Motor neuron (in vitro differentiated cells): ENCODE measurements at regions not wholly inside any gene's neighbourhood (a gene's known extent, or its start where the extent isn't known, plus 50 kb on each side); places are given as distances from the start of the nearest gene placed in this dataset.
"Not testable (repeated sequence)": the region's sequence is repeated elsewhere in the genome, so short reads cannot be mapped to it uniquely, and the experiment has no call there.

Experiments
- ATAC-seq, 8 experiments: fragments of 200-7000 bp; cut with Tn5 transposase; replicated peaks in 6 of 8; 2 replicates each; pipeline ENCODE4 v1.8.0; 2021; ENCODE audit warnings: mild to moderate bottlenecking in 8 of 8, moderate library complexity in 8 of 8
- H3K27ac ChIP-seq, 2 donors: fragments of 250-450 bp; sonication (Bioruptor Pico); 2 replicates each; pipeline ENCODE4 v1.9.0; 2021; ENCODE audit warnings: antibody characterized with exemption in 2 of 2, mild to moderate bottlenecking in 2 of 2, moderate library complexity in 1 of 2
- H3K4me1 ChIP-seq, 2 donors: fragments of 250-450 bp; sonication (Bioruptor Pico); replicated peaks in 1 of 2; 2 replicates each; pipeline ENCODE4 v1.6.1; 2021; ENCODE audit warnings: antibody characterized with exemption in 2 of 2, mild to moderate bottlenecking in 2 of 2, moderate library complexity in 1 of 2
- H3K4me3 ChIP-seq, 5 donors: fragments of 250-450 bp; sonication (Bioruptor Pico); 2 replicates each; pipeline ENCODE4 v1.9.0; 2021; ENCODE audit warnings: antibody characterized with exemption in 5 of 5, mild to moderate bottlenecking in 5 of 5, moderate library complexity in 4 of 5
- WGBS, 10 experiments: fragments of 450-650 bp; shearing (Covaris generic); methylation state at CpG; one replicate each; pipeline ENCODE4 v1.0.0; 2022; 5-methylcytosine and 5-hydroxymethylcytosine counted together
- in situ Hi-C, 9 experiments: fragments of 400-800 bp; cut with MboI; loops; one replicate each; pipeline ENCODE4 v1.15.0; 2021; ENCODE audit warnings: low sequenced_read_pairs in 9 of 9, low pct_unique_long_range_greater_than_20kb in 2 of 9; ENCODE audit not compliant: unreplicated experiment in 9 of 9

DNA sequence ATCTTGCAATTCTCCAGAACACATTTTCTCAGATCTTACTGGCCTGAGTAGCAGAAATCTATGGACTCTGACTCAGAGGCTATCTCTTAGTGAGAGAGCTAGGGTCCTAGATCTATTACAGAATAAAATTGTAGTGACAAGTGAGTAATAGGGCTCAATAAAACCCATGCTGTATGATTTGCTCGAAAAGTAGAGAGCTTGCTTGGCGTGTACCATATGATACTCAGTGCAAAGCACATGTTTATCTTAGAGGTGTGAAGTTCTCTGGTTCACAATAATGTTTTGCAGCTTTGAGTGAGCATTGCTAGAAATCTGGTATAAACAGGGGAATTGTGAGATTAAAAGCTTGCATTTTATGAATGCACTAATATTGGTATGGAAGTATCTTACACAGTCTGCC lies 87.8 kb upstream of the PRSS16 start:
- 60 to 100% (median 100%) methylated on average over 1 to 2 of the region's 2 CpGs; no CpG with 5 or more reads in 4 of the 10 experiments for WGBS, 10 experiments
- in situ Hi-C loops: loop anchor here in 5 of 9 experiments (10.0 to 25.0 kb wide), 4 partner anchors 328 to 735 kb away; a partner anchor contains a TSS
- no peak overlapping the region for H3K4me3 ChIP-seq
- no peak overlapping the region for H3K27ac ChIP-seq
- ATAC-seq: no peak
- peaks cover 5% of the 10 kb centered on the region in 2 donors for H3K4me1 ChIP-seq

DNA sequence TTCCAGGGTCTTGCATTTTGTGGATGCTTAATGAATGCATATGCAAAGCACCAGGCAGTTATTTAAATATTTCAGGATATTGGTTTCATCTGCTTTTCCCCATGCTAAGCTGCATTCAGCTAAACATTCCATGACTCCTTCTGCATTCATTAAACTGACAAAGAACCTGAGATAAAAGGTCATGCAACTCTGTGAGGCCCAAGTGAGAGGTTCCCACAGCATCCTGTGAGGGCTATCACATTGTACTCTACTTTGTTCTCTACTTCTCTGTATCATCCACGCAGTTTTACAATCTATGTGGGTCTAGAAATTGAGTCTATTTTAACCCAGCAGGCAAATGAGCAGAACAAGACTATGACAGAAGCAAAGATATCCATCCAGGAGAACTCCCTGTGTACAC lies 86.4 kb upstream of the PRSS16 start:
- no peak overlapping the region for H3K27ac ChIP-seq
- in situ Hi-C loops: loop anchor here in 4 of 9 experiments (25.0 kb wide), 3 partner anchors 326 to 726 kb away; a partner anchor contains a TSS

DNA sequence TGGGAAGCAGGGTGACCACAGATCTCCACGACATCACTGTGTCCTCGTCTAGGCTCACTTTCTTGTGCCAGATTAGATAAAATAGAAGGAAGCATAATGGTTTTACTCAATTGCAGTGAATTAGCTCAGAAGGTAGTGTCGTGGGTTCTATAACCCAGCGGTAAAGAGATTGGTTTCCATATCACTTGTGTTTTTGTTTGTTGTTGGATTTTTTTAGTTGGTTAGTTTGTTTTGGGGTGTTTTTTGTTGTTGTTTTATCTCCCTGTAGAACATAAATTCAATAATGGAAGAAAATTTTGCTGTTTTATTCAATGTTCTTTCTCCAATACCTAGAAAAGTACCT lies 85.9 kb upstream of the PRSS16 start:
- 0 to 100% (median 60%) methylated on average over 1 to 4 of the region's 4 CpGs; no CpG with 5 or more reads in 1 of the 10 experiments for whole genome bisulfite sequencing, 10 experiments
- Histone ChIP-seq H3K4me3 (no peak overlapping the region), H3K27ac (no peak overlapping the region), H3K4me1 (peaks cover 5% of the 10 kb centered on the region in 2 donors)
- ATAC-seq: no peak
- in situ Hi-C loops: loop anchor here in 4 of 9 experiments (25.0 kb wide), 3 partner anchors 326 to 726 kb away; a partner anchor contains a TSS

More for the DNA sequence above, 86.4 kb upstream of the PRSS16 start:
- peaks cover 5% of the 10 kb centered on the region in 2 donors for H3K4me1 ChIP-seq
- peak in 1 of 8 experiments; percentile 23 for ATAC-seq
- 0 to 33% (median 0%) methylated on average over 1 of the region's 1 CpG; no CpG with 5 or more reads in 4 of the 10 experiments for WGBS, 10 experiments
- no peak overlapping the region for H3K4me3 ChIP-seq

DNA sequence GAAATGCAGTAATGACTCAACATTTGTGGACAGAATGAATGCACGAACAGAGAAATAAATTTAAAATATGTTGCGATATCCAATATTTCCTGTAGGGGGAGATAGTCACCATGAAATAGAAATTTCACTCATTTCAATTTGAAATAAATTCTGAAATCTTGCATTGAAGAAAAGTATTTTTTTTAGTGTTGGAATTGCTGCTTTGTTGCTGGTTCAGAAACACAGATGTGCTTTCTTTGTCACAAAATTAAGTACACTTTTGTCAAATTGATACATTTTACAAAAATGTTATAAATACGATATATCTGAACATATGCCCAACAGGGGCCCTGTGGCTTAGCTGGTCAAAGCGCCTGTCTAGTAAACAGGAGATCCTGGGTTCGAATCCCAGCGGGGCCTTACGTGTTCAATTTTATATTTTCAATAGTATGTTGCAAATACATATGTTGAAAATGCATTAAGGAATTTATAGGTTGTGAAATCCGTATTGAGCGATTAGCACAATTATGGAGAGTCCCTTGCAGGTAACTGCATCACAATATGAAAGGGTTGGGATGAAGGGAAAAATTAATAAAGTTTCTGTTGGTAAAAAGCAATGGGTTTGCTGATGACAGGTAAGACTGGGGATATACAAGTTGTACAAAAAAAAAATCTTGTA lies 85.4 kb upstream of the PRSS16 start:
- Histone ChIP-seq H3K27ac (no peak overlapping the region), H3K4me1 (peaks cover 5% of the 10 kb centered on the region in 2 donors), H3K4me3 (peak overlapping the region in 1 of 5 donors; percentile 8)
- ATAC-seq: peak; percentile 42 to 76 (median 60)
- in situ Hi-C loops: loop anchor here in 4 of 9 experiments (25.0 kb wide), 3 partner anchors 325 to 725 kb away; a partner anchor contains a TSS
- WGBS, 10 experiments: 3 to 40% (median 33%) methylated on average over 4 to 9 of the region's 9 CpGs

DNA sequence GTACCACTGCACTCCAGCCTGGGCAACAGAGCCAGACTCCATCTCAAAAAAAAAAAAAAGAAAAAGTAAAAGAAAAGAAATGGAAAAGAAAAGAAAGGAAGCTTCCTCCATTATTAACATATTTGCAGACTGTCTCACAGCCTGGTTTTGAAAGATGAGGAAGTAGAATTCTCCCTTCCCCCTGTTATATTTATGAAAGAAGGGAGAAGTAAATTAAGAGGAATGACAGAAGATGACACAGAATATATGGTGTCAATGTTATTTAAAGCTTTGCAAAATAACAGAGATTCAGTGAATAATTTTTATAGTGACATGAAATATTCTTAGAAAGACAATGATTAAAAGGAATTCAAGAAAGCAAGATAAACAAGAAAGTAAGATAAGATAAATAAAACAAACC lies 83.7 kb upstream of the PRSS16 start:
- ATAC-seq: no peak
- Histone ChIP-seq H3K27ac (no peak overlapping the region), H3K4me3 (no peak overlapping the region), H3K4me1 (peaks cover 5% of the 10 kb centered on the region in 2 donors)
- in situ Hi-C loops: loop anchor here in 4 of 9 experiments (25.0 kb wide), 3 partner anchors 323 to 723 kb away; a partner anchor contains a TSS

DNA sequence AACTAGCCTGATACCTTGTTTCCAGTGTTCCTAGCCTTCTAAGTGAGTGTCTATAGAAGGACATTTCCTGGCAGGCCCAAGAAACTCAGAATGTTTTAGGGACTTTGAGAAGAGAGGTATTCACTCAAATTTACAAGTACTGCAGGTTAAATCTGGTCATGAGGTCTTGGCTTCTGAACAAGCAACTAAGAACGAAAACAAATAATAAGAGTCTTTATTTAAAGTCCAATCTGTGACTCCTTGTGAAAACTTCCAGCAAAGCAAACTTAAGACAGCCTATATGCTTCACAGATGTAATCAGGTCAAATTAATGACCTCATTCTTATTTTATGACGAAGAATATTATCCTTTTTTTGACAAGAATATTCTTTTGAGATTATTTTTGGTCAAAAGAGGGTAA lies 79.4 kb upstream of the PRSS16 start:
- in situ Hi-C loops: loop anchor here in 4 of 9 experiments (25.0 kb wide), 3 partner anchors 319 to 719 kb away; a partner anchor contains a TSS
- 0 to 100% (median 70%) methylated on average over 1 to 2 of the region's 2 CpGs for WGBS, 10 experiments
- H3K27ac ChIP-seq: no peak overlapping the region
- no peaks in the 10 kb centered on the region for H3K4me1 ChIP-seq
- ATAC-seq: no peak
- H3K4me3 ChIP-seq: no peak overlapping the region

DNA sequence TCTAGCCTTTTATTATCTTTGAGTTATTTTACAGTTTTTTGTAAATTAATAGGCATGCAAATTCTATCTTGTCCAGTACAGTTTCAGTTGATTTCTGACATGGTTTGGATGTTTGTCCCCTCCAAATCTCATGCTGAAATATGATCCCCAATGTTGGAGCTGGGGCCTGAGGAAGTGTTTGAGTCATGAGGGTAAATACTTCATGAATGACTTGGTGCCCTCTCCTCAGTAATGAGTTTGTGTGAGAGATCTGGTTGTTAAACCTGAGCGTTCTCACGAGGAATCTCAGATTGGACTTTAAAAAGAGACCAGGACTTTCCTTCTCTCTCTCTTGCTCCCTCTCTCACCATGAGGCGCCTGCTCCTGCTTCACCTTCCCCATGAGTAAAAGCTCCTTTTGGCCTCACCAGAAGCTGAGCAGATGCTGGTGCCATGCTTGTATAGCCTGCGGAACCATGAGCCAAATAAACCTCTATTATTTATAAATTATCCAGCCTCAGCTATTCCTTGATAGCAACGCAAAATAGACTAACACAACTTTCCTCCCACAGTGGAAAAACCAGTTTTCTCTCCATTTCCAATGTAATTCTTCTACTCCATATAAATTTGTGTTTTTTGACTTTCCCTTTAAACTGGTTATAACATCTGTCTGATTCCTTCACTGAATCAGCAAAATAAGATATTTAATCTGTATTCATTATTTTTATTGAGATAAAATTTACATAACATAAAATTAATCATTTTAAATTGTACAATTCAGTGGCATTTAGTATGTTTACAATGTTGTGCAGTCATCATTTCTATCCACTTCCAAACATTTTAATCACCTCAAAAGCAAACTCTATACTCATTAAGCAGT lies 78.7 kb upstream of the PRSS16 start:
- WGBS, 10 experiments: 28 to 100% (median 78%) methylated on average over 1 to 5 of the region's 5 CpGs

DNA sequence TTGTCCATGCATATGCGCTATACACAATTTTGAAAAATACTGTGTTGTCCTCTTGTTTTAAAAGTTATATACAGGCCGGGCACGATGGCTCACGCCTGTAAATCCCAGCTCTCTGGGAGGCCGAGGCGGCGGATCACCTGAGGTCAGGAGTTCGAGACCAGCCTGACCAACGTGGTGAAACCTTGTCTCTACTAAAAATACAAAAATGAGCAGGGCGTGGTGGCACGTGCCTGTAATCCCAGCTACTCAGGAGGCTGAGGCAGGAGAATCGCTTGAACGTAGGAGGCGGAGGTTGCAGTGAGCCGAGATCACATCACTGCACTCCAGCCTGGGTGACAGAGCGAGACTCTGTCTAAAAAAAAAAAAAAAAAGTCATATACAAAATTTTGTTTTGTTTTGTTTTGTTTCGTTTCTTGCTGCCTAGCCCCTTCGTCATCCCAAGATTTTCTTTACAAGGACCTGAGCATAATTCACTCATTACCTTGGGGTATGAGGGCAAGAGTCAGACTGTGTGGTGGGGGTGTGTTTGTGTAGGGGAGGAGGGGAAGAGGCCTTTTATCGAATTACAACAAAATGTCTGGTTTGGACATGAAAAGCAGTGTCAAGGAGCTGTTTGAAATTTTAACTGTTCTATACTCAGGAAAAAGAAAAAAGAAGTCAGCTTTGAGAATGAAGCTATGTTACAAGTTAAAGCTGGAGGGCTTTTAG lies 74.8 kb upstream of the PRSS16 start:
- in situ Hi-C loops: loop anchor here in 5 of 9 experiments (10.0 to 25.0 kb wide), 4 partner anchors 315 to 722 kb away; a partner anchor contains a TSS

More for the DNA sequence above, 78.7 kb upstream of the PRSS16 start:
- no peak overlapping the region for H3K27ac ChIP-seq
- in situ Hi-C loops: loop anchor here in 4 of 9 experiments (25.0 kb wide), 3 partner anchors 318 to 718 kb away; a partner anchor contains a TSS
- H3K4me1 ChIP-seq: no peaks in the 10 kb centered on the region
- H3K4me3 ChIP-seq: no peak overlapping the region
- peak in 1 of 8 experiments; percentile 16 for ATAC-seq

DNA sequence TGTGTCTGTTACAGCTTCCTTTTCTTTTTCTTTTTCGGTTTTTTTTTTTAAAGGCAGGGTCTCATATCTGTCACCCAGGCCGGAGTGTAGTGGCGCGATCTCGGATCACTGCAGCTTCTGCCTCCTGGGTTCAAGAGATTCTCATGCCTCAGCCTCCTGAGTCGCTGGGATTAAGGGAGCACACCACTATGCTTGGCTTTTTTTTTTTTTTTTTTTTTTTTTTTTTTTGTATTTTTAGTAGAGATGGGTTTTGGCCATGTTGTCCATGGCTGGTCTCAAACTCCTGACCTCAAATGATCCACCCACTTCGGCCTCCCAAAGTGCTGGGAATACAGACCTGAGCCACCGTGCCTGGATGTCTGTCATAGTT lies 74.3 kb upstream of the PRSS16 start:
- in situ Hi-C loops: loop anchor here in 5 of 9 experiments (10.0 to 25.0 kb wide), 4 partner anchors 314 to 722 kb away; a partner anchor contains a TSS

More for the DNA sequence above, 74.8 kb upstream of the PRSS16 start:
- ATAC-seq, H3K4me3 ChIP-seq, H3K27ac ChIP-seq, H3K4me1 ChIP-seq: not testable (repeated sequence)
- WGBS, 10 experiments: 67 to 100% (median 88%) methylated on average over 1 to 17 of the region's 19 CpGs

DNA sequence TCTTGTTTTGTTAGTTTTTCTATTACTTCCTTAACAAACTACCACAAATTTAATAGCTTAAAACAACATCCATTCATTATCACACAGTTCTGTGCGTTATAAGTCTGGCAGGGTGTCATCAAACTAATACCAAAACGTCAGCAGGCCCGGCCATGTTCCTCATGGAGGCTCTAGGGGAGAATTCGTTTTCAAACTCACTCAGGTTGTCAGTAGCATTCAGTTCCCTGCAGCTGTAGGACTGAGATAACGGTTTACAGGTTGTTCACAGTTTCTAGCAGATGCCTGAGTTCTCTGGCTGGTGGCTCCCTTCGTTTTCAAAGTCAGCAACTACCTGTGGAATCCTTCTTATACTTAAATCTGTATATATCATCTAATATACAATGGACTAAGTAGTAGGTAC lies 72.5 kb upstream of the PRSS16 start:
- H3K4me1 ChIP-seq: no peaks in the 10 kb centered on the region
- in situ Hi-C loops: loop anchor here in 6 of 9 experiments (10.0 to 25.0 kb wide), 5 partner anchors 312 to 720 kb away; a partner anchor contains a TSS
- ATAC-seq: no peak
- H3K27ac ChIP-seq: no peak overlapping the region
- WGBS, 10 experiments: 17 to 88% (median 81%) methylated on average over 1 to 6 of the region's 6 CpGs
- no peak overlapping the region for H3K4me3 ChIP-seq

More for the DNA sequence above, 74.3 kb upstream of the PRSS16 start:
- H3K4me3 ChIP-seq, H3K27ac ChIP-seq, H3K4me1 ChIP-seq, ATAC-seq: not testable (repeated sequence)
- WGBS, 10 experiments: 67 to 100% (median 93%) methylated on average over 1 to 8 of the region's 8 CpGs

DNA sequence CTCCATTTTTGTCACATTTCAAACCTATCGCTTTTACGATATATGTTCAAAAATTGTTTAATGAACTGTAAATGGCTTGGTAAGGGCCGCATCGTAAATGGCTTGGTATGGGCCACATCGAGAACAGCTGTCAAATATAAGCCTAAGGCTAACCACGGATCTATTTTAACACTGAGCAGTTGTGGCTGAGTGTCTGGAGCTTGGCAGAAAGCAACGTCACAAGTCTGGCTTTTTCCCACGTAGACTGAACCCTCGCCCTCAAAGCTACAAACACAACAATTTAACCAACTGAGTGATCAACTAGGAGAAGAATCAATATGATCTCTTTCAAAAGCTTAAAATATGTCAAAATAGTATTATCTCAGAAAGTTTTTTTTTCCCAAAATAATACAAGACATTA lies 71.4 kb upstream of the PRSS16 start:
- Histone ChIP-seq H3K4me1 (no peaks in the 10 kb centered on the region), H3K4me3 (peak overlapping the region in 3 of 5 donors; percentile 61 to 97 (median 94)), H3K27ac (no peak overlapping the region)
- no peak for ATAC-seq
- 0 to 95% (median 82%) methylated on average over 3 to 9 of the region's 9 CpGs; no CpG with 5 or more reads in 1 of the 10 experiments for WGBS, 10 experiments
- in situ Hi-C loops: loop anchor here in 2 of 9 experiments (10.0 to 25.0 kb wide), 2 partner anchors 336 to 719 kb away; a partner anchor contains a TSS
